HG03521 (cell line): ENCODE measurements at regions not wholly inside any gene's neighbourhood (a gene's known extent, or its start where the extent isn't known, plus 50 kb on each side); places are given as distances from the start of the nearest gene placed in this dataset.

Experiments
- ATAC-seq: cut with Tn5 transposase; IDR thresholded peaks from one replicate; pipeline ENCODE4 v1.9.1; 2021; ENCODE audit warnings: mild to moderate bottlenecking, moderate library complexity; ENCODE audit not compliant: unreplicated experiment

- ATAC-seq: no peak
Measured at GRCh38 chr18:22613058-22613690, 195.5 kb upstream of the CTAGE1 start.

- no peak for ATAC-seq
Measured at GRCh38 chr18:22613788-22614187, 196.1 kb upstream of the CTAGE1 start.

GRCh38 chr18:22623513-22623912 lies 205.8 kb upstream of the CTAGE1 start:
- ATAC-seq: no peak

GRCh38 chr18:22624176-22624575 lies 206.5 kb upstream of the CTAGE1 start:
- no peak for ATAC-seq

- no peak for ATAC-seq
Measured at GRCh38 chr18:22625406-22625805, 207.7 kb upstream of the CTAGE1 start.

GRCh38 chr18:22626771-22627170 lies 209.1 kb upstream of the CTAGE1 start:
- ATAC-seq: no peak

GRCh38 chr18:22627506-22627905 lies 209.8 kb upstream of the CTAGE1 start:
- no peak for ATAC-seq

GRCh38 chr18:22628795-22629510 lies 211.2 kb upstream of the CTAGE1 start:
- ATAC-seq: no peak

- no peak for ATAC-seq
Measured at GRCh38 chr18:22630980-22631379, 213.3 kb upstream of the CTAGE1 start.

- no peak for ATAC-seq
Measured at GRCh38 chr18:22632191-22632590, 214.5 kb upstream of the CTAGE1 start.

GRCh38 chr18:22634464-22634863 lies 216.7 kb upstream of the CTAGE1 start:
- ATAC-seq: no peak

GRCh38 chr18:22637787-22638186 lies 220.1 kb upstream of the CTAGE1 start:
- no peak for ATAC-seq

GRCh38 chr18:22639026-22639463 lies 221.3 kb upstream of the CTAGE1 start:
- no peak for ATAC-seq

GRCh38 chr18:22639561-22639960 lies 221.8 kb upstream of the CTAGE1 start:
- no peak for ATAC-seq

GRCh38 chr18:22640281-22640842 lies 222.6 kb upstream of the CTAGE1 start:
- no peak for ATAC-seq

- ATAC-seq: no peak
Measured at GRCh38 chr18:22641958-22642357, 224.2 kb upstream of the CTAGE1 start.

GRCh38 chr18:22643731-22644130 lies 226.0 kb upstream of the CTAGE1 start:
- ATAC-seq: no peak

- ATAC-seq: no peak
Measured at GRCh38 chr18:22650247-22650646, 232.5 kb upstream of the CTAGE1 start.

GRCh38 chr18:22657619-22658018 lies 239.9 kb upstream of the CTAGE1 start:
- ATAC-seq: no peak

- ATAC-seq: no peak
Measured at GRCh38 chr18:22658318-22658717, 240.6 kb upstream of the CTAGE1 start.

GRCh38 chr18:22663378-22663777 lies 245.7 kb upstream of the CTAGE1 start:
- no peak for ATAC-seq

- no peak for ATAC-seq
Measured at GRCh38 chr18:22666411-22666940, 248.8 kb upstream of the CTAGE1 start.
